Type B pancreatic cell (in vitro differentiated cells): ENCODE measurements at regions not wholly inside any gene's neighbourhood (a gene's known extent, or its start where the extent isn't known, plus 50 kb on each side); places are given as distances from the start of the nearest gene placed in this dataset.
"Not testable (repeated sequence)": the region's sequence is repeated elsewhere in the genome, so short reads cannot be mapped to it uniquely, and the experiment has no call there.

Experiments
- DNase-seq: peaks from one replicate; pipeline ENCODE4 v3.0.0; 2021; ENCODE audit warnings: mixed read lengths; ENCODE audit not compliant: unreplicated experiment; ENCODE audit errors: extremely low spot score
- H3K27ac Mint-ChIP-seq: 2 replicates; pipeline ENCODE4 v1.8.0; 2021; ENCODE audit warnings: mild to moderate bottlenecking, mixed read lengths
- H3K27me3 Mint-ChIP-seq: 2 replicates; pipeline ENCODE4 v1.8.0; 2021; ENCODE audit warnings: mixed read lengths
- H3K36me3 Mint-ChIP-seq: 2 replicates; pipeline ENCODE4 v1.8.0; 2021; ENCODE audit warnings: mixed read lengths
- H3K4me1 Mint-ChIP-seq: one replicate; pipeline ENCODE4 v1.8.0; 2021; ENCODE audit warnings: mixed read lengths; ENCODE audit not compliant: unreplicated experiment
- H3K4me3 Mint-ChIP-seq: 2 replicates; pipeline ENCODE4 v1.8.0; 2021; ENCODE audit warnings: mild to moderate bottlenecking, mixed read lengths
- H3K9me3 Mint-ChIP-seq: 2 replicates; pipeline ENCODE4 v1.8.0; 2021; ENCODE audit warnings: mixed read lengths
- TF ChIP-seq, protein P1 (sequence below): fragments of 200-600 bp; sonication (generic); conservative IDR thresholded peaks from 2 replicates; pipeline ENCODE4 v1.5.0; 2021; ENCODE audit warnings: antibody characterized with exemption, mild to moderate bottlenecking

DNA sequence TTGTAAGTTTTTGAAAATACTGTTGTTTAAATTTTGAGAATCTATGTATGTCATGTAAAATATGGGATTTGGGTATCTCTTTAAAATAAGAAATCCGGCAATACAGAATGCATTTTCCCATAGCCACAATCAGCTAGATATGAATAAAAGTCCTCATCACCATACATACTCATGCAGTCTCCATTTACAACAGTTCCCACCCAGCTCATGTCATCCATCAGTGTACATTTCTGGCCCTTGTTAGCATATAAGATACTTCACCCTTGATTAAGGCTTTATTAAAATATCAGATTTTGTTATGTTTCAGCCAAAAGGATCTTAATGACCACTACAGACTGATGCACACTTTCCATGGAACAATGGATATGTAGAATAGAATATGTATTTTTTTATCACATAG is 218.0 kb downstream of the DPY19L2 start:
- H3K4me1 Mint-ChIP-seq, result no peaks in the 10 kb centered on the region
- no peaks in the 10 kb centered on the region for H3K9me3 Mint-ChIP-seq
- no peak for DNase-seq
- no peak overlapping the region for H3K4me3 Mint-ChIP-seq
- H3K27me3 Mint-ChIP-seq, result no peaks in the 10 kb centered on the region
- H3K27ac Mint-ChIP-seq, result no peak overlapping the region
- H3K36me3 Mint-ChIP-seq, result no peaks in the 10 kb centered on the region
- TF ChIP-seq, protein P1, sequence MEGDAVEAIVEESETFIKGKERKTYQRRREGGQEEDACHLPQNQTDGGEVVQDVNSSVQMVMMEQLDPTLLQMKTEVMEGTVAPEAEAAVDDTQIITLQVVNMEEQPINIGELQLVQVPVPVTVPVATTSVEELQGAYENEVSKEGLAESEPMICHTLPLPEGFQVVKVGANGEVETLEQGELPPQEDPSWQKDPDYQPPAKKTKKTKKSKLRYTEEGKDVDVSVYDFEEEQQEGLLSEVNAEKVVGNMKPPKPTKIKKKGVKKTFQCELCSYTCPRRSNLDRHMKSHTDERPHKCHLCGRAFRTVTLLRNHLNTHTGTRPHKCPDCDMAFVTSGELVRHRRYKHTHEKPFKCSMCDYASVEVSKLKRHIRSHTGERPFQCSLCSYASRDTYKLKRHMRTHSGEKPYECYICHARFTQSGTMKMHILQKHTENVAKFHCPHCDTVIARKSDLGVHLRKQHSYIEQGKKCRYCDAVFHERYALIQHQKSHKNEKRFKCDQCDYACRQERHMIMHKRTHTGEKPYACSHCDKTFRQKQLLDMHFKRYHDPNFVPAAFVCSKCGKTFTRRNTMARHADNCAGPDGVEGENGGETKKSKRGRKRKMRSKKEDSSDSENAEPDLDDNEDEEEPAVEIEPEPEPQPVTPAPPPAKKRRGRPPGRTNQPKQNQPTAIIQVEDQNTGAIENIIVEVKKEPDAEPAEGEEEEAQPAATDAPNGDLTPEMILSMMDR, result no peak

DNA sequence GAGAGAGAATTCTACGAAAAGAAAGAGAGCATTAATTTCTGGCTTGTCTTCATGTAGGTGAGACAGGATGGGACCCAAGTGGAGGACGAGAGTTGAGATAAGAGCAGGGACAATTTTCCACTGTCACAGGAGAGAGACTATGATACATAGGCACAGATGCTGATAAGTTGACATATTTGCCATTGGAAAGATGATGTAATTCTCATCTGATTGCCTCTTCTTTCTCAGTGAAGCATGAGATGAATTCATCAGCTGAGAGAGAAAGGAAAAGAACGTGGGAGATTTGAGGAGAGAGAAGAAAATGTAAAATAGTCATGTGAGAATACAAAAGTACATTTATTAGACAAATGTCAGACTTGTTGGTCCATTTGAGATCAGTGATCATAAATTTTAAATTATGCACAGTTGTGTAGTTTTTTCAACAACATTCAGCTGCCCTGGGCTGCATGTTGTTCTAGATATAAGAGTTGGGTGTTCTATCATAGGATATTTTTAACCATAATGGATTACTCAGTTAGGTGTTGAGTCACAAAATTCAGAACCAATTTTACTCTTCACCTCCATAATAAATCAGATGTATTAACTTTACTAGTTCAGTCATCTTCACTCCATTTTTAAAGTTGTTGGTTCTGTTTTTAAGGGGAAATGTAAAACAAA is 222.9 kb downstream of the DPY19L2 start:
- H3K4me1 Mint-ChIP-seq, result no peaks in the 10 kb centered on the region
- H3K36me3 Mint-ChIP-seq, result no peaks in the 10 kb centered on the region
- no peak overlapping the region for H3K4me3 Mint-ChIP-seq
- TF ChIP-seq, protein P1, result no peak
- H3K9me3 Mint-ChIP-seq, result no peaks in the 10 kb centered on the region
- H3K27me3 Mint-ChIP-seq, result no peaks in the 10 kb centered on the region
- no peak for DNase-seq
- no peak overlapping the region for H3K27ac Mint-ChIP-seq

DNA sequence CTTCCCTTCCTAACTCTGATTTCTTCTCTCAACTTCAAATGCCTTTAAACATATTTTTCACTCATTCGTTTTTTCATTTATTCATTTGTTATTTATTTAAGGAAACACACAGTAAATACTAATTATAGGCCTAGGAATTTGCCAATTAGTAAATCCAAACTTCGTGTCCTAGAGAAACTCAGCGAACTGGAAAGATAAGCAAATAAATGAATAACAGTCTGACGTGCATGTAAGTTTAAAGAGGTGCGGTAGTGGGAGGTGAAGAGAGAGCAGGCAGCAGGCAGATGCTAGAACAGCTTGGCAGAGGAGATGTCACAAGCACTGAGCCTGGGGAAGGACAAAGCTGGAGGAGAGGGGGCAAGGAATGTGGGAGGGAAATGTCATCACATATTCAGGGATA is 228.2 kb downstream of the DPY19L2 start:
- TF ChIP-seq, protein P1, result no peak
- H3K27ac Mint-ChIP-seq, result no peak overlapping the region
- H3K9me3 Mint-ChIP-seq, result no peaks in the 10 kb centered on the region
- no peak for DNase-seq
- H3K4me1 Mint-ChIP-seq, result peaks cover 5% of the 10 kb centered on the region
- no peaks in the 10 kb centered on the region for H3K27me3 Mint-ChIP-seq
- no peaks in the 10 kb centered on the region for H3K36me3 Mint-ChIP-seq
- no peak overlapping the region for H3K4me3 Mint-ChIP-seq

- H3K4me3 Mint-ChIP-seq, H3K9me3 Mint-ChIP-seq, H3K27me3 Mint-ChIP-seq, H3K4me1 Mint-ChIP-seq, H3K36me3 Mint-ChIP-seq, H3K27ac Mint-ChIP-seq, DNase-seq: not testable (repeated sequence)
Measured at GRCh38 chr12:63434384-63434783, 233.9 kb downstream of the DPY19L2 start.

- not testable (repeated sequence) for H3K27me3 Mint-ChIP-seq, H3K4me1 Mint-ChIP-seq, H3K36me3 Mint-ChIP-seq, H3K4me3 Mint-ChIP-seq, DNase-seq, H3K27ac Mint-ChIP-seq, H3K9me3 Mint-ChIP-seq
Measured at GRCh38 chr12:63427969-63428368, 240.3 kb downstream of the DPY19L2 start.

DNA sequence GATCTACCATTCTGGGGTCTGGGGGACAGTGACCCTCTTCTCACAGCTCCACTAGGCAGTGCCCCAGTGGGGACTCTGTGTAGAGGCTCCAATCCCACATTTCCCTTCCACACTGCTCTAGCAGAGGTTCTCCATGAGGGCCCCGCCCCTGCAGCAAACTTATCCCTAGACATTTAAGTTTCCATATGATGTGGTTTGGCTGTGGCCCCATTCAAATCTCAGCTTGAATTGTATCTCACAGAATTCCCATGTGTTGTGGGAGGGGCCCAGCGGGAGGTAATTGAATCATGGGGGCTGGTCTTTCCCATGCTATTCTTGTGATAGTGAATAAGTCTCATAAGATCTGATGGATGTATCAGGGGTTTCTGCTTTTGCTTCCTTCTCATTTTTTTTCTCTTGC is 241.3 kb downstream of the DPY19L2 start:
- not testable (repeated sequence) for H3K27ac Mint-ChIP-seq, H3K36me3 Mint-ChIP-seq, H3K4me1 Mint-ChIP-seq, H3K9me3 Mint-ChIP-seq, DNase-seq, H3K27me3 Mint-ChIP-seq, H3K4me3 Mint-ChIP-seq

GRCh38 chr12:63424671-63425070 is 243.6 kb downstream of the DPY19L2 start:
- Mint-ChIP-seq H3K9me3 (peaks cover 21% of the 10 kb centered on the region), H3K4me1 (no peaks in the 10 kb centered on the region), H3K27me3 (peaks cover 5% of the 10 kb centered on the region), H3K27ac (no peak overlapping the region), H3K4me3 (no peak overlapping the region), H3K36me3 (no peaks in the 10 kb centered on the region)
- TF ChIP-seq, protein P1, result no peak
- no peak for DNase-seq
